H9 (cell line): ENCODE measurements at regions not wholly inside any gene's neighbourhood (a gene's known extent, or its start where the extent isn't known, plus 50 kb on each side); places are given as distances from the start of the nearest gene placed in this dataset.

Experiments
- DNase-seq: peaks from one replicate; pipeline ENCODE4 v3.0.0-alpha.2; 2017
- H2AFZ ChIP-seq: one replicate; pipeline ENCODE4 v1.6.1; 2013; ENCODE audit warnings: mild to moderate bottlenecking, low read length, control low read depth, moderate library complexity
- H2AK5ac ChIP-seq: 2 replicates; pipeline ENCODE4 v1.6.1; 2013; ENCODE audit warnings: low read length, control low read depth, mixed read lengths; ENCODE audit not compliant: insufficient read length
- H2BK120ac ChIP-seq: one replicate; pipeline ENCODE4 v1.6.1; 2013; ENCODE audit warnings: low read depth, mild to moderate bottlenecking, low read length, control low read depth, inconsistent platforms; ENCODE audit not compliant: poor library complexity, severe bottlenecking
- H2BK12ac ChIP-seq: 2 replicates; pipeline ENCODE4 v1.6.1; 2013; ENCODE audit warnings: low read length, control low read depth, mixed read lengths, low read depth; ENCODE audit not compliant: insufficient read length
- H2BK15ac ChIP-seq: 2 replicates; pipeline ENCODE4 v1.6.1; 2013; ENCODE audit warnings: low read depth, low read length, control low read depth
- H2BK20ac ChIP-seq: one replicate; pipeline ENCODE4 v1.6.1; 2013; ENCODE audit warnings: low read depth, mild to moderate bottlenecking, low read length, control low read depth, inconsistent platforms; ENCODE audit not compliant: poor library complexity, severe bottlenecking
- H2BK5ac ChIP-seq: 2 replicates; pipeline ENCODE4 v1.6.1; 2013; ENCODE audit warnings: low read length, control low read depth, mixed read lengths; ENCODE audit not compliant: insufficient read length
- H3K14ac ChIP-seq: 2 replicates; pipeline ENCODE4 v1.6.1; 2013; ENCODE audit warnings: low read length, control low read depth; ENCODE audit not compliant: insufficient read depth
- H3K18ac ChIP-seq: 2 replicates; pipeline ENCODE4 v1.6.1; 2013; ENCODE audit warnings: low read depth, mild to moderate bottlenecking, mixed read lengths, low read length, control low read depth; ENCODE audit not compliant: insufficient read length
- H3K23ac ChIP-seq: 2 replicates; pipeline ENCODE4 v1.6.1; 2013; ENCODE audit warnings: low read length, control low read depth, mixed read lengths, low read depth; ENCODE audit not compliant: insufficient read length
- H3K23me2 ChIP-seq: 2 replicates; pipeline ENCODE4 v1.6.1; 2013; ENCODE audit warnings: low read depth, mild to moderate bottlenecking, mixed read lengths, low read length, control low read depth; ENCODE audit not compliant: insufficient read length, poor library complexity, severe bottlenecking
- H3K27ac ChIP-seq: 2 replicates; pipeline ENCODE4 v1.5.1; 2013; ENCODE audit warnings: low read length, control low read depth, mixed read lengths, low read depth; ENCODE audit not compliant: insufficient read length
- H3K27me3 ChIP-seq: 2 replicates; pipeline ENCODE4 v1.6.1; 2013; ENCODE audit warnings: low read length, control low read depth, inconsistent platforms; ENCODE audit not compliant: insufficient read depth
- H3K4ac ChIP-seq: 2 replicates; pipeline ENCODE4 v1.6.1; 2013; ENCODE audit warnings: low read depth, mild to moderate bottlenecking, control low read depth, inconsistent platforms, low read length, moderate library complexity
- H3K4me1 ChIP-seq: 2 replicates; pipeline ENCODE4 v1.6.1; 2013; ENCODE audit warnings: low read length, control low read depth, inconsistent platforms; ENCODE audit not compliant: insufficient read depth
- H3K4me2 ChIP-seq: 2 replicates; pipeline ENCODE4 v1.6.1; 2013; ENCODE audit warnings: low read length, control low read depth, mixed read lengths; ENCODE audit not compliant: insufficient read length, insufficient read depth
- H3K56ac ChIP-seq: 2 replicates; pipeline ENCODE4 v1.6.1; 2013; ENCODE audit warnings: low read depth, mild to moderate bottlenecking, mixed read lengths, low read length, control low read depth; ENCODE audit not compliant: insufficient read length
- H3K79me1 ChIP-seq: 2 replicates; pipeline ENCODE4 v1.6.1; 2013; ENCODE audit warnings: low read depth, mild to moderate bottlenecking, moderate library complexity, low read length, control low read depth, inconsistent platforms; ENCODE audit not compliant: insufficient read depth, poor library complexity, severe bottlenecking
- H3K79me2 ChIP-seq: 2 replicates; pipeline ENCODE4 v1.6.1; 2013; ENCODE audit warnings: low read length, control low read depth, inconsistent platforms; ENCODE audit not compliant: insufficient read depth
- H3K9ac ChIP-seq: 2 replicates; pipeline ENCODE4 v1.6.1; 2013; ENCODE audit warnings: low read length, control low read depth, mixed read lengths; ENCODE audit not compliant: insufficient read length; ENCODE audit errors: extremely low read depth
- H3K9me3 ChIP-seq: one replicate; pipeline ENCODE4 v1.6.1; 2013; ENCODE audit warnings: low read depth, low read length, inconsistent platforms; ENCODE audit not compliant: control insufficient read depth
- H3T11ph ChIP-seq: one replicate; pipeline ENCODE4 v1.6.1; 2013; ENCODE audit warnings: mild to moderate bottlenecking, low read length, control low read depth, inconsistent platforms
- H4K20me1 ChIP-seq: one replicate; pipeline ENCODE4 v1.6.1; 2013; ENCODE audit not compliant: control insufficient read depth, insufficient read length, insufficient read depth
- H4K5ac ChIP-seq: 2 replicates; pipeline ENCODE4 v1.6.1; 2013; ENCODE audit warnings: low read depth, mild to moderate bottlenecking, mixed read lengths, low read length, control low read depth; ENCODE audit not compliant: insufficient read length
- H4K8ac ChIP-seq: replicated peaks from 2 replicates; pipeline ENCODE4 v1.6.1; 2013; ENCODE audit warnings: low read length, control low read depth, mixed read lengths, low read depth; ENCODE audit not compliant: insufficient read length
- H4K91ac ChIP-seq: 2 replicates; pipeline ENCODE4 v1.6.1; 2013; ENCODE audit warnings: low read depth, mild to moderate bottlenecking, moderate library complexity, mixed read lengths, low read length, control low read depth; ENCODE audit not compliant: insufficient read length
- H3K27ac Mint-ChIP-seq, 3 experiments: 2 replicates in 2 of 3; 3 replicates in 1 of 3; pipeline ENCODE4 v1.8.0; 2020 to 2021; ENCODE audit warnings: mixed read lengths in 3 of 3, mild to moderate bottlenecking in 1 of 3, moderate library complexity in 1 of 3
- H3K27me3 Mint-ChIP-seq: 2 replicates; pipeline ENCODE4 v1.8.0; 2021; ENCODE audit warnings: low read depth, mild to moderate bottlenecking, moderate library complexity, mixed read lengths
- H3K36me3 Mint-ChIP-seq, 3 experiments: 2 replicates in 2 of 3; 3 replicates in 1 of 3; pipeline ENCODE4 v1.8.0; 2020 to 2021; ENCODE audit warnings: low read depth in 3 of 3, mixed read lengths in 3 of 3; ENCODE audit not compliant: insufficient read depth in 1 of 3
- H3K4me1 Mint-ChIP-seq, 2 experiments: 2 replicates each; pipeline ENCODE4 v1.8.0; 2020; ENCODE audit warnings: mixed read lengths in 2 of 2
- H3K4me3 Mint-ChIP-seq, 2 experiments: 2 replicates in 1 of 2; 3 replicates in 1 of 2; pipeline ENCODE4 v1.8.0; 2020 to 2021; ENCODE audit warnings: mild to moderate bottlenecking in 2 of 2, mixed read lengths in 2 of 2, moderate library complexity in 1 of 2
- H3K9me3 Mint-ChIP-seq, 2 experiments: 2 replicates in 1 of 2; 3 replicates in 1 of 2; pipeline ENCODE4 v1.8.0; 2020; ENCODE audit warnings: mild to moderate bottlenecking in 2 of 2, mixed read lengths in 2 of 2, moderate library complexity in 1 of 2
- CTCF ChIP-seq: fragments of 200-600 bp; sonication (generic); conservative IDR thresholded peaks from 3 replicates; pipeline ENCODE4 v1.8.0; 2021; ENCODE audit warnings: antibody characterized with exemption, mild to moderate bottlenecking
- WGBS: extraction: QIAGEN DNeasy Blood & Tissue Kit; methylation state at CpG from one replicate; pipeline ENCODE4 v1.1.7; 2013; ENCODE audit warnings: missing lambda C conversion rate, low lambda C conversion rate, mixed read lengths; ENCODE audit not compliant: insufficient read length; ENCODE audit errors: extremely low coverage; 5-methylcytosine and 5-hydroxymethylcytosine counted together

- Histone ChIP-seq H4K8ac (no peak overlapping the region), H3K23ac (no peak overlapping the region), H2AK5ac (no peak overlapping the region), H3K23me2 (no peaks in the 10 kb centered on the region), H3K56ac (no peak overlapping the region), H3K27me3 (no peaks in the 10 kb centered on the region), H4K5ac (no peak overlapping the region), H3K14ac (no peak overlapping the region), H2BK12ac (no peak overlapping the region), H3K4ac (no peak overlapping the region), H3K27ac (no peak overlapping the region), H3K9me3 (no peaks in the 10 kb centered on the region), H3K79me2 (no peaks in the 10 kb centered on the region), H3K9ac (no peak overlapping the region), H3K18ac (no peak overlapping the region), H3T11ph (no peak overlapping the region), H2BK15ac (no peak overlapping the region), H2AFZ (no peak overlapping the region), H3K79me1 (no peaks in the 10 kb centered on the region), H2BK120ac (no peak overlapping the region), H2BK20ac (no peak overlapping the region), H3K4me1 (no peaks in the 10 kb centered on the region), H4K20me1 (no peaks in the 10 kb centered on the region), H2BK5ac (no peak overlapping the region), H3K4me2 (no peak overlapping the region), H4K91ac (no peak overlapping the region)
- no peak overlapping the region for H3K4me3 Mint-ChIP-seq
- no peaks in the 10 kb centered on the region for H3K9me3 Mint-ChIP-seq
- WGBS = no CpG with 5 or more reads among the region's 3 CpGs
- no peaks in the 10 kb centered on the region for H3K27me3 Mint-ChIP-seq
- no peaks in the 10 kb centered on the region for H3K36me3 Mint-ChIP-seq
- TF ChIP-seq CTCF = no peak
- H3K4me1 Mint-ChIP-seq = no peaks in the 10 kb centered on the region
- no peak for DNase-seq
- peak overlapping the region in 1 of 3 experiments; percentile 83; a peak in 1 of 7 replicates for H3K27ac Mint-ChIP-seq
Observed at GRCh38 chr18:70822691-70823090, 533.8 kb downstream of the SOCS6 start.
